WTC11 (cell line): ENCODE measurements at regions not wholly inside any gene's neighbourhood (a gene's known extent, or its start where the extent isn't known, plus 50 kb on each side); places are given as distances from the start of the nearest gene placed in this dataset.

Experiments used
- ATAC-seq: fragments of 200-7000 bp; cut with Tn5 transposase; 2 replicates; pipeline ENCODE4 v1.10.0; 2021; ENCODE audit warnings: mild to moderate bottlenecking, moderate library complexity
- CTCF ChIA-PET: fragments of 300-600 bp; sonication (Branson Sonifier 250); formaldehyde crosslinking; loops from one replicate; lab custom pipeline; 2021; ENCODE audit warnings: antibody characterized with exemption; lab: Charles Lee
- POLR2A ChIA-PET: fragments of 350-600 bp; sonication (Branson Sonifier 250); formaldehyde crosslinking; loops from one replicate; lab custom pipeline; 2021; ENCODE audit warnings: antibody characterized with exemption; lab: Charles Lee
- DNase-seq: peaks from one replicate; pipeline ENCODE4 v3.0.0; 2021; ENCODE audit warnings: low spot score
- H3K27ac Mint-ChIP-seq: 2 replicates; pipeline ENCODE4 v1.8.0; 2021; ENCODE audit warnings: mixed read lengths
- H3K27me3 Mint-ChIP-seq: 2 replicates; pipeline ENCODE4 v1.8.0; 2021; ENCODE audit warnings: low read depth, mild to moderate bottlenecking, moderate library complexity, mixed read lengths
- H3K36me3 Mint-ChIP-seq: 2 replicates; pipeline ENCODE4 v1.8.0; 2021; ENCODE audit warnings: mixed read lengths
- H3K4me1 Mint-ChIP-seq: 2 replicates; pipeline ENCODE4 v1.8.0; 2022; ENCODE audit warnings: mixed read lengths
- H3K4me3 Mint-ChIP-seq: 2 replicates; pipeline ENCODE4 v1.8.0; 2021; ENCODE audit warnings: mild to moderate bottlenecking, moderate library complexity, mixed read lengths
- H3K9me3 Mint-ChIP-seq: 2 replicates; pipeline ENCODE4 v1.8.0; 2021; ENCODE audit warnings: mixed read lengths
- JUN ChIP-seq: sonication (generic); formaldehyde crosslinking; IDR thresholded peaks from 2 replicates; pipeline ENCODE4 v1.8.0; 2023; ENCODE audit warnings: mild to moderate bottlenecking, missing genetic modification reagents
- NFE2L1 ChIP-seq: sonication (generic); formaldehyde crosslinking; IDR thresholded peaks from 2 replicates; pipeline ENCODE4 v1.8.1; 2023; ENCODE audit warnings: missing genetic modification reagents
- RELA ChIP-seq: sonication (generic); formaldehyde crosslinking; IDR thresholded peaks from 2 replicates; pipeline ENCODE4 v1.8.1; 2022; ENCODE audit warnings: missing genetic modification reagents, mild to moderate bottlenecking, borderline replicate concordance
- SOX15 ChIP-seq: fragments of 250-450 bp; sonication (Bioruptor Pico); IDR thresholded peaks from 2 replicates; pipeline ENCODE4 v1.9.0; 2021; ENCODE audit warnings: mild to moderate bottlenecking
- TCF7 ChIP-seq: sonication (generic); formaldehyde crosslinking; IDR thresholded peaks from 2 replicates; pipeline ENCODE4 v1.8.0; 2022; ENCODE audit warnings: mild to moderate bottlenecking, low read depth, missing genetic modification reagents, moderate library complexity
- ZBTB21 ChIP-seq: sonication (generic); formaldehyde crosslinking; IDR thresholded peaks from 2 replicates; pipeline ENCODE4 v1.8.1; 2023; ENCODE audit warnings: mild to moderate bottlenecking, missing genetic modification reagents, borderline replicate concordance
- ZNF219 ChIP-seq: sonication (generic); formaldehyde crosslinking; IDR thresholded peaks from 2 replicates; pipeline ENCODE4 v1.8.0; 2023; ENCODE audit warnings: missing genetic modification reagents, mild to moderate bottlenecking, borderline replicate concordance
- ZNF317 ChIP-seq: sonication (generic); formaldehyde crosslinking; IDR thresholded peaks from 2 replicates; pipeline ENCODE4 v1.8.1; 2023; ENCODE audit warnings: low read depth, mild to moderate bottlenecking, moderate library complexity, missing genetic modification reagents, borderline replicate concordance
- TF ChIP-seq, protein P1 (sequence below): sonication (generic); formaldehyde crosslinking; IDR thresholded peaks from 2 replicates; pipeline ENCODE4 v1.8.0; 2022; ENCODE audit warnings: missing genetic modification reagents
- TF ChIP-seq, protein P2 (sequence below): sonication (generic); formaldehyde crosslinking; IDR thresholded peaks from 2 replicates; pipeline ENCODE4 v1.8.1; 2023; ENCODE audit warnings: mild to moderate bottlenecking, moderate library complexity, missing genetic modification reagents
- TF ChIP-seq, protein P3 (sequence below): sonication (generic); formaldehyde crosslinking; IDR thresholded peaks from 2 replicates; pipeline ENCODE4 v1.8.0; 2022; ENCODE audit warnings: mild to moderate bottlenecking, missing genetic modification reagents
- TF ChIP-seq, protein P4 (sequence below): sonication (generic); formaldehyde crosslinking; IDR thresholded peaks from 2 replicates; pipeline ENCODE4 v1.8.0; 2023; ENCODE audit warnings: missing genetic modification reagents, mild to moderate bottlenecking, borderline replicate concordance
- TF ChIP-seq, protein P5 (sequence below): fragments of 250-450 bp; sonication (Bioruptor Pico); IDR thresholded peaks from 2 replicates; pipeline ENCODE4 v1.9.0; 2021; ENCODE audit warnings: mild to moderate bottlenecking, borderline replicate concordance
- TF ChIP-seq, protein P6 (sequence below): sonication (generic); formaldehyde crosslinking; IDR thresholded peaks from 2 replicates; pipeline ENCODE4 v1.8.1; 2023; ENCODE audit warnings: mild to moderate bottlenecking, missing genetic modification reagents, moderate library complexity

DNA sequence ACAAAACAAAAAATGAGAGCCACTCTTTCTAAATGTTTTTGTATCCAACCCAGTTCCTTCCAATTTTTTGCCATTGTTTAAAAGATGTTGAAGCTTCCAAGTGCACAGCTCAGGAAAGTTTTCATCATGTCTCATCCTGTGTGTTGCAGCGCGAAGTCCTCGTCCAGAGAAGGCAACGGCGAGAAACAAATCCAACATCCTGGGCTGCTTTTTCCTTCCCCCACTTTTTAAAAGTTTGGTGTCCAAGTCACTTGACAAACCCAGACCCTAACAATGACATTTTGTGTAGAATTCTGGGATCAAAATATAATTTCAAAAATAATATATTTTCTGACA, 92.3 kb downstream of the ANKRD60 start (continued):
- TF ChIP-seq, protein P1, sequence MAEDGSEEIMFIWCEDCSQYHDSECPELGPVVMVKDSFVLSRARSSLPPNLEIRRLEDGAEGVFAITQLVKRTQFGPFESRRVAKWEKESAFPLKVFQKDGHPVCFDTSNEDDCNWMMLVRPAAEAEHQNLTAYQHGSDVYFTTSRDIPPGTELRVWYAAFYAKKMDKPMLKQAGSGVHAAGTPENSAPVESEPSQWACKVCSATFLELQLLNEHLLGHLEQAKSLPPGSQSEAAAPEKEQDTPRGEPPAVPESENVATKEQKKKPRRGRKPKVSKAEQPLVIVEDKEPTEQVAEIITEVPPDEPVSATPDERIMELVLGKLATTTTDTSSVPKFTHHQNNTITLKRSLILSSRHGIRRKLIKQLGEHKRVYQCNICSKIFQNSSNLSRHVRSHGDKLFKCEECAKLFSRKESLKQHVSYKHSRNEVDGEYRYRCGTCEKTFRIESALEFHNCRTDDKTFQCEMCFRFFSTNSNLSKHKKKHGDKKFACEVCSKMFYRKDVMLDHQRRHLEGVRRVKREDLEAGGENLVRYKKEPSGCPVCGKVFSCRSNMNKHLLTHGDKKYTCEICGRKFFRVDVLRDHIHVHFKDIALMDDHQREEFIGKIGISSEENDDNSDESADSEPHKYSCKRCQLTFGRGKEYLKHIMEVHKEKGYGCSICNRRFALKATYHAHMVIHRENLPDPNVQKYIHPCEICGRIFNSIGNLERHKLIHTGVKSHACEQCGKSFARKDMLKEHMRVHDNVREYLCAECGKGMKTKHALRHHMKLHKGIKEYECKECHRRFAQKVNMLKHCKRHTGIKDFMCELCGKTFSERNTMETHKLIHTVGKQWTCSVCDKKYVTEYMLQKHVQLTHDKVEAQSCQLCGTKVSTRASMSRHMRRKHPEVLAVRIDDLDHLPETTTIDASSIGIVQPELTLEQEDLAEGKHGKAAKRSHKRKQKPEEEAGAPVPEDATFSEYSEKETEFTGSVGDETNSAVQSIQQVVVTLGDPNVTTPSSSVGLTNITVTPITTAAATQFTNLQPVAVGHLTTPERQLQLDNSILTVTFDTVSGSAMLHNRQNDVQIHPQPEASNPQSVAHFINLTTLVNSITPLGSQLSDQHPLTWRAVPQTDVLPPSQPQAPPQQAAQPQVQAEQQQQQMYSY = no peak
- TF ChIP-seq ZBTB21 (CRISPR knock-in tag) (no peak), ZNF317 (no peak)
- TF ChIP-seq, protein P2, sequence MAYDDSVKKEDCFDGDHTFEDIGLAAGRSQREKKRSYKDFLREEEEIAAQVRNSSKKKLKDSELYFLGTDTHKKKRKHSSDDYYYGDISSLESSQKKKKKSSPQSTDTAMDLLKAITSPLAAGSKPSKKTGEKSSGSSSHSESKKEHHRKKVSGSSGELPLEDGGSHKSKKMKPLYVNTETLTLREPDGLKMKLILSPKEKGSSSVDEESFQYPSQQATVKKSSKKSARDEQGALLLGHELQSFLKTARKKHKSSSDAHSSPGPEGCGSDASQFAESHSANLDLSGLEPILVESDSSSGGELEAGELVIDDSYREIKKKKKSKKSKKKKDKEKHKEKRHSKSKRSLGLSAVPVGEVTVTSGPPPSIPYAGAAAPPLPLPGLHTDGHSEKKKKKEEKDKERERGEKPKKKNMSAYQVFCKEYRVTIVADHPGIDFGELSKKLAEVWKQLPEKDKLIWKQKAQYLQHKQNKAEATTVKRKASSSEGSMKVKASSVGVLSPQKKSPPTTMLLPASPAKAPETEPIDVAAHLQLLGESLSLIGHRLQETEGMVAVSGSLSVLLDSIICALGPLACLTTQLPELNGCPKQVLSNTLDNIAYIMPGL (CRISPR knock-in tag) = no peak
- TF ChIP-seq, protein P3, sequence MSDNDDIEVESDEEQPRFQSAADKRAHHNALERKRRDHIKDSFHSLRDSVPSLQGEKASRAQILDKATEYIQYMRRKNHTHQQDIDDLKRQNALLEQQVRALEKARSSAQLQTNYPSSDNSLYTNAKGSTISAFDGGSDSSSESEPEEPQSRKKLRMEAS = no peak

DNA sequence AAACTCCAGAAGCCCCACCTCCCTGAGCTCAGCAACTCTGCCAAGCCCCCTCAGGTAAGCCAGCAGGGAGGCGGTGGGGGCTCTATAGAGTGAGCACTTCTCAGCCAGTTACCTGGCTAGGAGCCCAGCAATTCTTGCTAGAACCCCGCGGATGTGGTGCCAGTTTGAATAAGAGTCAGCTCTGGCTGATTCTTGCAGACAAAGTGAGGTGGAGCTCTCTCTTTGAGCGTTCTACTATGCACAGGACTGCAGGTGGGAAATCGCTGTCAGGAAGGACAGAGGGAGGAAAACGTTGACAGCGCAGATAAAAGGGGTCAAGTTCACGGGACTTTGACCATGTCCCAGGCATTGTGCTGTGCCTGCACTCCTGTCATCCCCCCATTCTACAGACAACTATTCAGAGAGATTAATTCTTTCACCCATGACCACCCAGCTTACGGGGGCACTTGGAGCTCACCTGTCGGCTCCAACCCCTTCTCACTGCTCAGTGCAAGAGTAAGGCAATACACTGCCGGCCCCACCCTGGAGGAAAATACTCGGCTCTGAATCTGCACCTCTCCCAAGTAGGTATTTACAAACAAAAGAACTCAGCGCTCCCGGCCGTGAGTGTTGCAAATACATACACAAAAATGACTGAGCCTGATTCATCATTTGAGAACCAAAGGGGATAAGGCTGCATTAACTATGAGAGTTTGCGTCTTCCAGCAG, 92.9 kb downstream of the ANKRD60 start:
- no peak for TF ChIP-seq JUN
- DNase-seq = no peak
- peaks cover 4% of the 10 kb centered on the region for H3K27me3 Mint-ChIP-seq
- no peaks in the 10 kb centered on the region for H3K36me3 Mint-ChIP-seq
- ATAC-seq = peak; percentile 63
- CTCF ChIA-PET = interaction anchor here (0.6 to 1.7 kb wide), 5 partner anchors 19 to 628 kb away, joined by 3 to 4 read pairs (median 3); no protein-coding TSS in a partner anchor
- peaks cover 2% of the 10 kb centered on the region for H3K9me3 Mint-ChIP-seq
- POLR2A ChIA-PET = no interaction called here
- H3K27ac Mint-ChIP-seq = no peak overlapping the region
- H3K4me1 Mint-ChIP-seq = peaks cover 40% of the 10 kb centered on the region
- no peak overlapping the region for H3K4me3 Mint-ChIP-seq

DNA sequence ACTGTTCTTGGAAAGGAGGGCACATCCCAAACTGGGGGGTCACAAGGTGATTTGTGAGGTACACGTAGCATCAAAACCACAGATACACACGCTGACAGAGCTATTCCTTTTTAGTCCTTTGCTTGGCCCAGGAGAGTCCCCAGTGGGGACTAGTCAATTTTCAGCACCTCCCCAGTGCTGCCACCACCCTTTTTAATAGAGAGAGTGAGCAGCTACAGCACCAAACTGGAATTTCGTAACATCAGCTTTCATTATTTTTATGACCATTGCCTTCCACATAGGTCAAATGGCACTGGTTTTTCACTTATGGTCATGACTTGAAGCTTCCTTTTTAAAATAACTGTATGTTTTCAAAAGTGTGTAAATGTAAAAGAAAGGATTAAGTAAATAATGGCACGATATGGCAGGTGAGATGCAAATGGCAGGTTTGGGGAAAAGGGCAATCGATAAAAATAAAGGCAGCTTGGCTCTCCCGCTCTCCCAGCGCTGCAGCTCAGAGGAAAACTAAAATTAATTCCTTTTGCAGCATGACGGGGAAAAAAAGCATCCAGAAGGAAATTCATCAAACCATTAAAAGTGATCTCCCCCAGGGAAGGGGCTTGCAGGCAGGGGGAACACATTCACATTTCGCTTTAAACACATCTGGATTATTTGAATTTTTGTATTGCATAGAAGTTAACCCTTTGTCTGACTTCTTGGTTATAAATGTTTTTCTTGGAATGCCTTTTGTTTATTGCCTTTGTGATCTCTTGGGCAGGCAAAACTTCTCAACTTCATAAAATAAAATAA, 95.2 kb downstream of the ANKRD60 start:
- no peak for DNase-seq
- TF ChIP-seq SOX15 (CRISPR knock-in tag) (no peak), JUN (no peak), NFE2L1 (CRISPR knock-in tag) (no peak), TCF7 (no peak), RELA (CRISPR knock-in tag) (no peak), ZNF219 (CRISPR knock-in tag) (no peak)
- TF ChIP-seq, protein P4, sequence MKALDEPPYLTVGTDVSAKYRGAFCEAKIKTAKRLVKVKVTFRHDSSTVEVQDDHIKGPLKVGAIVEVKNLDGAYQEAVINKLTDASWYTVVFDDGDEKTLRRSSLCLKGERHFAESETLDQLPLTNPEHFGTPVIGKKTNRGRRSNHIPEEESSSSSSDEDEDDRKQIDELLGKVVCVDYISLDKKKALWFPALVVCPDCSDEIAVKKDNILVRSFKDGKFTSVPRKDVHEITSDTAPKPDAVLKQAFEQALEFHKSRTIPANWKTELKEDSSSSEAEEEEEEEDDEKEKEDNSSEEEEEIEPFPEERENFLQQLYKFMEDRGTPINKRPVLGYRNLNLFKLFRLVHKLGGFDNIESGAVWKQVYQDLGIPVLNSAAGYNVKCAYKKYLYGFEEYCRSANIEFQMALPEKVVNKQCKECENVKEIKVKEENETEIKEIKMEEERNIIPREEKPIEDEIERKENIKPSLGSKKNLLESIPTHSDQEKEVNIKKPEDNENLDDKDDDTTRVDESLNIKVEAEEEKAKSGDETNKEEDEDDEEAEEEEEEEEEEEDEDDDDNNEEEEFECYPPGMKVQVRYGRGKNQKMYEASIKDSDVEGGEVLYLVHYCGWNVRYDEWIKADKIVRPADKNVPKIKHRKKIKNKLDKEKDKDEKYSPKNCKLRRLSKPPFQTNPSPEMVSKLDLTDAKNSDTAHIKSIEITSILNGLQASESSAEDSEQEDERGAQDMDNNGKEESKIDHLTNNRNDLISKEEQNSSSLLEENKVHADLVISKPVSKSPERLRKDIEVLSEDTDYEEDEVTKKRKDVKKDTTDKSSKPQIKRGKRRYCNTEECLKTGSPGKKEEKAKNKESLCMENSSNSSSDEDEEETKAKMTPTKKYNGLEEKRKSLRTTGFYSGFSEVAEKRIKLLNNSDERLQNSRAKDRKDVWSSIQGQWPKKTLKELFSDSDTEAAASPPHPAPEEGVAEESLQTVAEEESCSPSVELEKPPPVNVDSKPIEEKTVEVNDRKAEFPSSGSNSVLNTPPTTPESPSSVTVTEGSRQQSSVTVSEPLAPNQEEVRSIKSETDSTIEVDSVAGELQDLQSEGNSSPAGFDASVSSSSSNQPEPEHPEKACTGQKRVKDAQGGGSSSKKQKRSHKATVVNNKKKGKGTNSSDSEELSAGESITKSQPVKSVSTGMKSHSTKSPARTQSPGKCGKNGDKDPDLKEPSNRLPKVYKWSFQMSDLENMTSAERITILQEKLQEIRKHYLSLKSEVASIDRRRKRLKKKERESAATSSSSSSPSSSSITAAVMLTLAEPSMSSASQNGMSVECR (CRISPR knock-in tag) = no peak
- TF ChIP-seq, protein P5, sequence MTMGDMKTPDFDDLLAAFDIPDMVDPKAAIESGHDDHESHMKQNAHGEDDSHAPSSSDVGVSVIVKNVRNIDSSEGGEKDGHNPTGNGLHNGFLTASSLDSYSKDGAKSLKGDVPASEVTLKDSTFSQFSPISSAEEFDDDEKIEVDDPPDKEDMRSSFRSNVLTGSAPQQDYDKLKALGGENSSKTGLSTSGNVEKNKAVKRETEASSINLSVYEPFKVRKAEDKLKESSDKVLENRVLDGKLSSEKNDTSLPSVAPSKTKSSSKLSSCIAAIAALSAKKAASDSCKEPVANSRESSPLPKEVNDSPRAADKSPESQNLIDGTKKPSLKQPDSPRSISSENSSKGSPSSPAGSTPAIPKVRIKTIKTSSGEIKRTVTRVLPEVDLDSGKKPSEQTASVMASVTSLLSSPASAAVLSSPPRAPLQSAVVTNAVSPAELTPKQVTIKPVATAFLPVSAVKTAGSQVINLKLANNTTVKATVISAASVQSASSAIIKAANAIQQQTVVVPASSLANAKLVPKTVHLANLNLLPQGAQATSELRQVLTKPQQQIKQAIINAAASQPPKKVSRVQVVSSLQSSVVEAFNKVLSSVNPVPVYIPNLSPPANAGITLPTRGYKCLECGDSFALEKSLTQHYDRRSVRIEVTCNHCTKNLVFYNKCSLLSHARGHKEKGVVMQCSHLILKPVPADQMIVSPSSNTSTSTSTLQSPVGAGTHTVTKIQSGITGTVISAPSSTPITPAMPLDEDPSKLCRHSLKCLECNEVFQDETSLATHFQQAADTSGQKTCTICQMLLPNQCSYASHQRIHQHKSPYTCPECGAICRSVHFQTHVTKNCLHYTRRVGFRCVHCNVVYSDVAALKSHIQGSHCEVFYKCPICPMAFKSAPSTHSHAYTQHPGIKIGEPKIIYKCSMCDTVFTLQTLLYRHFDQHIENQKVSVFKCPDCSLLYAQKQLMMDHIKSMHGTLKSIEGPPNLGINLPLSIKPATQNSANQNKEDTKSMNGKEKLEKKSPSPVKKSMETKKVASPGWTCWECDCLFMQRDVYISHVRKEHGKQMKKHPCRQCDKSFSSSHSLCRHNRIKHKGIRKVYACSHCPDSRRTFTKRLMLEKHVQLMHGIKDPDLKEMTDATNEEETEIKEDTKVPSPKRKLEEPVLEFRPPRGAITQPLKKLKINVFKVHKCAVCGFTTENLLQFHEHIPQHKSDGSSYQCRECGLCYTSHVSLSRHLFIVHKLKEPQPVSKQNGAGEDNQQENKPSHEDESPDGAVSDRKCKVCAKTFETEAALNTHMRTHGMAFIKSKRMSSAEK (CRISPR knock-in tag) = no peak
- TF ChIP-seq, protein P6, sequence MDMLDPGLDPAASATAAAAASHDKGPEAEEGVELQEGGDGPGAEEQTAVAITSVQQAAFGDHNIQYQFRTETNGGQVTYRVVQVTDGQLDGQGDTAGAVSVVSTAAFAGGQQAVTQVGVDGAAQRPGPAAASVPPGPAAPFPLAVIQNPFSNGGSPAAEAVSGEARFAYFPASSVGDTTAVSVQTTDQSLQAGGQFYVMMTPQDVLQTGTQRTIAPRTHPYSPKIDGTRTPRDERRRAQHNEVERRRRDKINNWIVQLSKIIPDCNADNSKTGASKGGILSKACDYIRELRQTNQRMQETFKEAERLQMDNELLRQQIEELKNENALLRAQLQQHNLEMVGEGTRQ (CRISPR knock-in tag) = no peak

More for the DNA sequence above, 95.2 kb downstream of the ANKRD60 start:
- Mint-ChIP-seq H3K9me3 (no peaks in the 10 kb centered on the region), H3K27ac (no peak overlapping the region), H3K36me3 (no peaks in the 10 kb centered on the region), H3K4me1 (peaks cover 44% of the 10 kb centered on the region), H3K27me3 (peaks cover 2% of the 10 kb centered on the region; the same call in 1 of the 2 replicates), H3K4me3 (no peak overlapping the region)
- no peak for ATAC-seq
- CTCF ChIA-PET = interaction anchor here (0.8 to 1.7 kb wide), 4 partner anchors 16 to 60 kb away, joined by 3 to 10 read pairs (median 4); no protein-coding TSS in a partner anchor
- POLR2A ChIA-PET = no interaction called here
